ENCODE measurements at regions not wholly inside any gene's neighbourhood (a gene's known extent, or its start where the extent isn't known, plus 50 kb on each side); places are given as distances from the start of the nearest gene placed in this dataset.

- DNase-seq (ENCODE audit: low read depth in 4 of 4, low spot score in 2 of 4), result no peak
Observed at GRCh38 chr3:55183201-55183600, 255.3 kb upstream of the LRTM1 start.

GRCh38 chr3:55180936-55181535 is 253.2 kb upstream of the LRTM1 start:
- DNase-seq (ENCODE audit: low read depth in 4 of 4, low spot score in 2 of 4), result no peak

GRCh38 chr3:55180161-55180560 is 252.3 kb upstream of the LRTM1 start:
- DNase-seq (ENCODE audit: low read depth in 4 of 4, low spot score in 2 of 4), result no peak

- no peak for DNase-seq (ENCODE audit: low read depth in 4 of 4, low spot score in 2 of 4)
Observed at GRCh38 chr3:55178336-55178735, 250.5 kb upstream of the LRTM1 start.

- DNase-seq (ENCODE audit: low read depth in 4 of 4, low spot score in 2 of 4), result no peak
Observed at GRCh38 chr3:55177749-55178148, 249.9 kb upstream of the LRTM1 start.

- no peak for DNase-seq (ENCODE audit: low read depth in 4 of 4, low spot score in 2 of 4)
Observed at GRCh38 chr3:55175423-55175822, 247.6 kb upstream of the LRTM1 start.

GRCh38 chr3:55174747-55175146 is 246.9 kb upstream of the LRTM1 start:
- no peak for DNase-seq (ENCODE audit: low read depth in 4 of 4, low spot score in 2 of 4)

GRCh38 chr3:55173504-55173903 is 245.6 kb upstream of the LRTM1 start:
- DNase-seq (ENCODE audit: low read depth in 4 of 4, low spot score in 2 of 4), result no peak

GRCh38 chr3:55172913-55173312 is 245.1 kb upstream of the LRTM1 start:
- DNase-seq (ENCODE audit: low read depth in 4 of 4, low spot score in 2 of 4), result no peak

- DNase-seq (ENCODE audit: low read depth in 4 of 4, low spot score in 2 of 4), result no peak
Observed at GRCh38 chr3:55170444-55170843, 242.6 kb upstream of the LRTM1 start.

- DNase-seq (ENCODE audit: low read depth in 4 of 4, low spot score in 2 of 4), result no peak
Observed at GRCh38 chr3:55169608-55170072, 241.8 kb upstream of the LRTM1 start.

- no peak for DNase-seq (ENCODE audit: low read depth in 4 of 4, low spot score in 2 of 4)
Observed at GRCh38 chr3:55169161-55169560, 241.3 kb upstream of the LRTM1 start.

- DNase-seq (ENCODE audit: low read depth in 4 of 4, low spot score in 2 of 4), result no peak
Observed at GRCh38 chr3:55167586-55168317, 239.9 kb upstream of the LRTM1 start.

- no peak for DNase-seq (ENCODE audit: low read depth in 4 of 4, low spot score in 2 of 4)
Observed at GRCh38 chr3:55166576-55167555, 239.0 kb upstream of the LRTM1 start.

- DNase-seq (ENCODE audit: low read depth in 4 of 4, low spot score in 2 of 4), result no peak
Observed at GRCh38 chr3:55165704-55166405, 238.0 kb upstream of the LRTM1 start.

GRCh38 chr3:55165278-55165677 is 237.4 kb upstream of the LRTM1 start:
- DNase-seq (ENCODE audit: low read depth in 4 of 4, low spot score in 2 of 4), result no peak

GRCh38 chr3:55164876-55165275 is 237.0 kb upstream of the LRTM1 start:
- no peak for DNase-seq (ENCODE audit: low read depth in 4 of 4, low spot score in 2 of 4)

- no peak for DNase-seq (ENCODE audit: low read depth in 4 of 4, low spot score in 2 of 4)
Observed at GRCh38 chr3:55164191-55164590, 236.3 kb upstream of the LRTM1 start.

GRCh38 chr3:55163421-55163820 is 235.6 kb upstream of the LRTM1 start:
- DNase-seq (ENCODE audit: low read depth in 4 of 4, low spot score in 2 of 4), result no peak

- no peak for DNase-seq (ENCODE audit: low read depth in 4 of 4, low spot score in 2 of 4)
Observed at GRCh38 chr3:55162031-55162795, 234.4 kb upstream of the LRTM1 start.
